ENCODE measurements at regions not wholly inside any gene's neighbourhood (a gene's known extent, or its start where the extent isn't known, plus 50 kb on each side); places are given as distances from the start of the nearest gene placed in this dataset.
"Not testable (repeated sequence)": the region's sequence is repeated elsewhere in the genome, so short reads cannot be mapped to it uniquely, and the experiment has no call there.

DNA sequence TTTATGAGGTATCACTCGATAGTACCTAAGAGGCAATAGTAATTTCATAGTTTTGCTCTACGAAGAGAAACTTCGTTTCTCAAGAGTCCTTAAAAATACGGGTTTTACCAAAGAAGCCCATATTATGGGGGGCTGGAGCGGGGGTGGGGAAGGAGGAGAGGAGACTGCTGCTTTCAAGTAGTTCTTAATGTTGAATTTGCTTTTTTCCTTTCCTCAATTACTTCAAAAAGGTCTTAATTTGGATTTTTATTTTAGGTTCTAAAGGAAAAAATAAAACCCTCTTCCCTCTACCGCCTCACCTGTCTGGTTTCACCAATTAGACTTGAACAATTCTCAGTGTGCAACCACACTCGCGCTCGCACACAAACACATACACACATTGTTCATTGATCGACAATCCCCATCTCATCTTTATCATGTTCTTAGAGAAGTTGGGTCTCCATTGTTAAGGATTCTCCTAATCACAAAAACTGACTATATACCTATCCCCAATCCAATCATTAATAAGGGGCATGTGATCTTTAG is 97.2 kb downstream of the HFE start:
- Mint-ChIP-seq H3K9me3 (peaks cover 4% of the 10 kb centered on the region), H3K4me3 (peak overlapping the region; percentile 100), H3K27ac (peak overlapping the region; percentile 90), H3K27me3 (no peaks in the 10 kb centered on the region), H3K4me1 (peaks cover 21% of the 10 kb centered on the region), H3K36me3 (no peaks in the 10 kb centered on the region)
- ATAC-seq (ENCODE audit: low read depth) (no peak), DNase-seq (ENCODE audit: low spot score in 2 of 2) (no peak)

- H3K27me3 Mint-ChIP-seq, result no peaks in the 10 kb centered on the region
- H3K4me1 Mint-ChIP-seq, result peaks cover 21% of the 10 kb centered on the region
- H3K4me3 Mint-ChIP-seq, result no peak overlapping the region
- no peaks in the 10 kb centered on the region for H3K36me3 Mint-ChIP-seq
- no peak for DNase-seq (ENCODE audit: low spot score in 2 of 2)
- ATAC-seq (ENCODE audit: low read depth), result no peak
- H3K27ac Mint-ChIP-seq, result no peak overlapping the region
- peaks cover 4% of the 10 kb centered on the region for H3K9me3 Mint-ChIP-seq
Observed at GRCh38 chr6:26185004-26185403, 97.8 kb downstream of the HFE start.

- Mint-ChIP-seq H3K36me3 (no peaks in the 10 kb centered on the region), H3K4me3 (no peak overlapping the region), H3K27me3 (no peaks in the 10 kb centered on the region), H3K4me1 (peaks cover 21% of the 10 kb centered on the region), H3K9me3 (peaks cover 4% of the 10 kb centered on the region), H3K27ac (no peak overlapping the region)
- DNase-seq (ENCODE audit: low spot score in 2 of 2) (no peak), ATAC-seq (ENCODE audit: low read depth) (no peak)
Observed at GRCh38 chr6:26185802-26186201, 98.6 kb downstream of the HFE start.

DNA sequence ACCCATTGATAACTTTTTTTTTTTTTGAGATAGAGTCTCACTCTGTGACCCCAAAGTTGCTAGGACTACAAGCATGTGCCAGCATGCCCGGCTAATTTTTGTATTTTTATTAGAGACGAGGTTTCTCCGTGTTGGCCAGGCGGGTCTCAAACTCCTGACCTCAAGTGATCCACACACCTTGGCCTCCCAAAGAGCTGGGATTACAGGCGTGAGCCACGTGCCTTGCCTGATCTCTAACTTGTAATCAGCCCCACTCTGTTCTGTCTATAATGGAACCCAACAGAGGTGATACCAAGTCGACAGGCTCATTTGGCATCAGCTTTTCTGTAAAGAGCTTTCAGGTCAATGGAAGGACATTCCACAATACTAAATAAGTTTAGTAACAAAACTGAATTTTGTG is 99.4 kb downstream of the HFE start:
- DNase-seq (ENCODE audit: low spot score in 2 of 2) (no peak), ATAC-seq (ENCODE audit: low read depth) (no peak)
- Mint-ChIP-seq H3K27me3 (no peaks in the 10 kb centered on the region), H3K36me3 (no peaks in the 10 kb centered on the region), H3K4me1 (peaks cover 21% of the 10 kb centered on the region), H3K4me3 (no peak overlapping the region), H3K27ac (no peak overlapping the region), H3K9me3 (peaks cover 4% of the 10 kb centered on the region)

DNA sequence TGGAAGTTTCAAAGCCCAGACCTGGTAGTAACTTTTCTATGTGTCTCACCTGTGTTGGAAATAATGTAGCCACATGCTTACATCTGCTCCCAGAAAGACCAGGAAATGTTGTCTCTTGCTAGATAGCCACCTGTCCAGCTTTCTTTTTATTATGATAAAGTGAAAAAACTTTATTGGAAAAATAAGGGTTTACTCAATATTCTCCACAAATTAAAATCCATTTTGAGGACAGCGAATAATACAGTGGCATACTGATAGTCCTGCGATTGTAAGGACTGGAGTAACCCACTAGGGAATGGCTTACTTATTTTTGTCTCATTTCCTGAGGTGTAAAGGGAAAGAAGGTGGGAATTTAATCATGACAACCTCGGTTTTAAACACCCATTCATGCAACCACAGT is 100.1 kb downstream of the HFE start:
- H3K4me1 Mint-ChIP-seq, result peaks cover 21% of the 10 kb centered on the region
- H3K9me3 Mint-ChIP-seq, result peaks cover 4% of the 10 kb centered on the region
- DNase-seq (ENCODE audit: low spot score in 2 of 2) (no peak), ATAC-seq (ENCODE audit: low read depth) (no peak)
- no peaks in the 10 kb centered on the region for H3K27me3 Mint-ChIP-seq
- no peaks in the 10 kb centered on the region for H3K36me3 Mint-ChIP-seq
- no peak overlapping the region for H3K27ac Mint-ChIP-seq
- no peak overlapping the region for H3K4me3 Mint-ChIP-seq

- Mint-ChIP-seq H3K27me3 (no peaks in the 10 kb centered on the region), H3K4me1 (peaks cover 21% of the 10 kb centered on the region)
Observed at GRCh38 chr6:26187981-26188635, 100.9 kb downstream of the HFE start.

GRCh38 chr6:26191512-26191911 is 104.3 kb downstream of the HFE start:
- peaks cover 27% of the 10 kb centered on the region for H3K4me1 Mint-ChIP-seq
- not testable (repeated sequence) for H3K4me3 Mint-ChIP-seq; H3K27me3 Mint-ChIP-seq; ATAC-seq (ENCODE audit: low read depth); H3K9me3 Mint-ChIP-seq; DNase-seq (ENCODE audit: low spot score in 2 of 2); H3K36me3 Mint-ChIP-seq; H3K27ac Mint-ChIP-seq

More at GRCh38 chr6:26187981-26188635, 100.9 kb downstream of the HFE start:
- ATAC-seq (ENCODE audit: low read depth), result no peak
- Mint-ChIP-seq H3K27ac (peak overlapping the region; percentile 95), H3K4me3 (peak overlapping the region; percentile 89), H3K9me3 (peaks cover 2% of the 10 kb centered on the region), H3K36me3 (no peaks in the 10 kb centered on the region)
- peak in 1 of 2 donors; percentile 37 for DNase-seq (ENCODE audit: low spot score in 2 of 2)

DNA sequence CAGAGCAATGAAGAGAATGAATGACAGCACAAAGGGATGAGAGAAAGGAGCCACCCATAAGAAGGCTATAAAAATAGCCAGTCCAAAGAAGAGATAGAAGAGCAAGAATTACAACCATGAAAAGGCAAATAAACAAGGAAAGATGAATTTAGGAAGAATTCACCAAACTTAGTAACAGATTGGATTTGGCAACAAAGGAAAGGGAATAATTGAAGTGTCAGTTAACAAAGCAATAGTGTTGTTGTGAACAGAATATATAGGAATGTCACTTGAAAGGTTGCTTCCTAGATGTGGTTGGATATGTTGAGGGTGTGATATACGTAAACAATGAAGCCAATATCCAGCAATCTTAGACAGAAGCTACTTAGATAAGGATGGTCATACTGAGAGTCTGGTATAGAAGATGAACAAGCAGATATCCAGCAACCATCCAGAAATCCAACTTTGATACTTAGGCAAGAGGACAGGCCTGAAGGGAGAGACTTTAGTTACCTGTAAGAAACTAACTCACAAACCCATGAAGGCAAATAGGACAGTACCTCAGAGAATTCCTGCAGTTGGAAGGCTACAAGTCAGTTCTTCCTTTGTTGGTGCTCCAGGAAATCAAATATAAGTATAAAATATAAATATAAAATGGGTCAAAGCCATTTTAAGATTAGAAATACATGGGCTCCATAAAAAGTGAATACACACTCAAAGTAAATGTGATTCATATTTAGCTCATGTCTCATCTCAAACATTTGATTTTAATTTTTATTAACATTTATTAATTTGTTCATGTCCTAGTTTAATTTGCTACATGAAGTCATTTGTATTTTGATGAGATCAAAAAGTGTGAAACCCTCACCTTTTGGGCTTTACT is 106.5 kb downstream of the HFE start:
- H3K27ac Mint-ChIP-seq, result peak overlapping the region; percentile 98
- peaks cover 20% of the 10 kb centered on the region for H3K4me1 Mint-ChIP-seq
- ATAC-seq (ENCODE audit: low read depth), result no peak
- no peak for DNase-seq (ENCODE audit: low spot score in 2 of 2)
- H3K4me3 Mint-ChIP-seq, result peak overlapping the region; percentile 1
- no peaks in the 10 kb centered on the region for H3K27me3 Mint-ChIP-seq
- H3K36me3 Mint-ChIP-seq, result peaks cover 2% of the 10 kb centered on the region
- H3K9me3 Mint-ChIP-seq, result no peaks in the 10 kb centered on the region

GRCh38 chr6:26194329-26194701 is 107.1 kb downstream of the HFE start:
- peak overlapping the region; percentile 98 for H3K27ac Mint-ChIP-seq
- H3K27me3 Mint-ChIP-seq, result no peaks in the 10 kb centered on the region
- H3K4me3 Mint-ChIP-seq, result peak overlapping the region; percentile 89
- no peak for DNase-seq (ENCODE audit: low spot score in 2 of 2)
- ATAC-seq (ENCODE audit: low read depth), result no peak
- H3K36me3 Mint-ChIP-seq, result peaks cover 2% of the 10 kb centered on the region
- H3K4me1 Mint-ChIP-seq, result peaks cover 17% of the 10 kb centered on the region
- no peaks in the 10 kb centered on the region for H3K9me3 Mint-ChIP-seq

GRCh38 chr6:26194816-26195375 is 107.7 kb downstream of the HFE start:
- peak overlapping the region; percentile 98 for H3K27ac Mint-ChIP-seq
- H3K4me1 Mint-ChIP-seq, result peaks cover 23% of the 10 kb centered on the region

GRCh38 chr6:26195376-26195923 is 108.2 kb downstream of the HFE start:
- peaks cover 25% of the 10 kb centered on the region for H3K4me1 Mint-ChIP-seq
- H3K27ac Mint-ChIP-seq, result peak overlapping the region; percentile 98
- peak overlapping the region; percentile 89 for H3K4me3 Mint-ChIP-seq
- no peaks in the 10 kb centered on the region for H3K9me3 Mint-ChIP-seq
- H3K27me3 Mint-ChIP-seq, result no peaks in the 10 kb centered on the region
- peaks cover 2% of the 10 kb centered on the region for H3K36me3 Mint-ChIP-seq
- ATAC-seq (ENCODE audit: low read depth) (peak; percentile 54), DNase-seq (ENCODE audit: low spot score in 2 of 2) (peak; percentile 61 to 73)

More at GRCh38 chr6:26194816-26195375, 107.7 kb downstream of the HFE start:
- ATAC-seq (ENCODE audit: low read depth) (no peak), DNase-seq (ENCODE audit: low spot score in 2 of 2) (no peak)
- no peaks in the 10 kb centered on the region for H3K27me3 Mint-ChIP-seq
- H3K4me3 Mint-ChIP-seq, result peak overlapping the region; percentile 89
- H3K9me3 Mint-ChIP-seq, result no peaks in the 10 kb centered on the region
- H3K36me3 Mint-ChIP-seq, result peaks cover 2% of the 10 kb centered on the region

DNA sequence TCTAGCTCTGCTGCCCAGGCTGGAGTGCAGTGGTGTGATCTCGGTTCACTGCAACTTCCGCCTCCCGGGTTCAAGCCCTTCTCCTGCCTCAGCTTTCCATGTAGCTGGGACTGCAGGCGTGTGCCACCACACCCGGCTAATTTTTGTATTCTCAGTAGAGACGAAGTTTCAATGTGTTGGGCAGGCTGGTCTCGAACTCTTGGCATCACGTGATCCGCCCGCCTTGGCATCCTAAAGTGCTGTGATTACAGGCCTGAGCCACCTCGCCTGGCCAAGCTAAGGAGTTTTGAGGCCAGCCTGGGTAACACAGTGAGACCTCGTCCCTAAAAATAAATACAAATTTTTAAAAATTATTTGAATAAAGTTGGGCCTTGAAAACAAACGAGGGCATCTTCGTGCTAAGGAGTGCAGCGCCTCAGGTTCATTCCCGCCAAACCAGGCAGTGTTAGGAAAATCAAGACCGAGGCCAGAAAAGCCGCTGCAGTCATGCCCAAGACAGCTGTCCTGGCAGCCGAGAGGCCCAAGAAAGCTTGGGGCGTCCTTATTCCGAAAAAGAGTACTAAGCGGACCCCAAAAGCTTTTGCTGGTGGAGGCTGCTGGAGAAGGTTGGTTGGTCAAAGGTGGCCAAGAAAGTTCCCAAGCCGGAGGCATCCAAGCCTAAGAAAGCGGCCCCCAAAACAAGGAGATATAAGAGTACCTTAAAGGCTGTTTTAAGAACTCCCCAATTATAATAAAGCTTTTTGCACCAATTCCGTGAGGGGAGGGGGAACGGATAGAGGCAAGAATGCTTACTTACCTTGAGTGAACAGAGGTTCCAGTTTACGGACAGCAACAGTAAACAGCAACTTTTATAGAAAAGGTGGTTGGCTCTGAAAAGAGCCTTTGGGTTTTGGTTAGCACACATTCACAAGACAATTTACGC is 109.0 kb downstream of the HFE start:
- ATAC-seq (ENCODE audit: low read depth) (no peak), DNase-seq (ENCODE audit: low spot score in 2 of 2) (peak in 1 of 2 donors; percentile 14)
- H3K4me3 Mint-ChIP-seq, result peak overlapping the region; percentile 89
- no peaks in the 10 kb centered on the region for H3K27me3 Mint-ChIP-seq
- no peaks in the 10 kb centered on the region for H3K9me3 Mint-ChIP-seq
- peaks cover 2% of the 10 kb centered on the region for H3K36me3 Mint-ChIP-seq
- H3K27ac Mint-ChIP-seq, result peak overlapping the region; percentile 98
- peaks cover 25% of the 10 kb centered on the region for H3K4me1 Mint-ChIP-seq

Data from memory B cell (primary cell).